HCT116 (cell line): ENCODE measurements at regions not wholly inside any gene's neighbourhood (a gene's known extent, or its start where the extent isn't known, plus 50 kb on each side); places are given as distances from the start of the nearest gene placed in this dataset.

ENCODE experiments used
- ATAC-seq: fragments of 200-7000 bp; cut with Tn5 transposase; 2 replicates; pipeline ENCODE4 v1.9.1; 2020; ENCODE audit warnings: mild to moderate bottlenecking, moderate library complexity
- BruUV-seq: library from RNA; stranded (reverse); fragments of 400-500 nt; replicated peaks from 2 replicates; lab custom pipeline; 2021; lab: Mats Ljungman, UMichigan
- CTCF ChIA-PET: fragments of 300-600 bp; sonication (Branson Sonifier 250); formaldehyde crosslinking; loops from one replicate; lab custom pipeline; 2021; ENCODE audit warnings: antibody characterized with exemption; lab: Charles Lee
- POLR2A ChIA-PET: fragments of 300-600, 350-600 bp; sonication (Branson Sonifier 250); formaldehyde crosslinking; loops from one replicate; lab custom pipeline; 2021; ENCODE audit warnings: antibody characterized with exemption; lab: Charles Lee
- RAD21 ChIA-PET, 2 experiments: fragments of 300-600 bp; sonication (Branson Sonifier 250); formaldehyde crosslinking; loops; one replicate each; lab custom pipeline; 2023; ENCODE audit warnings: low total read pairs in 2 of 2; ENCODE audit not compliant: uncharacterized antibody in 2 of 2, unreplicated experiment in 2 of 2, low non-redundant PET in 1 of 2; lab: Charles Lee
- DNase-seq: peaks from one replicate; pipeline ENCODE4 v3.0.0-alpha.2; 2010; ENCODE audit warnings: low read depth, low spot score
- H2AFZ ChIP-seq: fragments of 200-600 bp; shearing (Covaris generic), sonication (generic); 2 replicates; pipeline ENCODE4 v1.6.1; 2017; ENCODE audit warnings: low read depth, mixed run types, mixed read lengths, antibody characterized with exemption, low read length; ENCODE audit not compliant: poor library complexity, severe bottlenecking
- H3K27ac ChIP-seq: 2 replicates; pipeline ENCODE4 v1.5.1; 2012; ENCODE audit warnings: low read depth, low read length
- H3K27me3 ChIP-seq: fragments of 200-600 bp; sonication (generic); 2 replicates; pipeline ENCODE4 v1.6.1; 2016; ENCODE audit warnings: mixed run types, low read length, mixed read lengths; ENCODE audit not compliant: insufficient read depth
- H3K36me3 ChIP-seq, 2 experiments: fragments of 200-500 bp in 1 of 2; fragments of 200-600 bp in 1 of 2; sonication (Bioruptor generic) in 1 of 2; sonication (generic) in 1 of 2; 2 replicates each; pipeline versions ENCODE4 v1.5.1 to v1.6.1; 2014 to 2016; ENCODE audit warnings: low read length in 2 of 2, inconsistent platforms in 1 of 2, mixed read lengths in 1 of 2, mixed run types in 1 of 2; ENCODE audit not compliant: insufficient read depth in 2 of 2, control insufficient read depth in 1 of 2
- H3K4me1 ChIP-seq, 2 experiments: fragments of 200-600 bp in 1 of 2; sonication (generic) in 1 of 2; 2 replicates each; pipeline versions ENCODE4 v1.5.1 to v1.6.1; 2012 to 2017; ENCODE audit warnings: low read length in 2 of 2, inconsistent platforms in 1 of 2, mild to moderate bottlenecking in 1 of 2, mixed read lengths in 1 of 2, mixed run types in 1 of 2, moderate library complexity in 1 of 2; ENCODE audit not compliant: insufficient read depth in 2 of 2, control insufficient read depth in 1 of 2
- H3K4me2 ChIP-seq: fragments of 200-600 bp; sonication (generic); 2 replicates; pipeline ENCODE4 v1.6.1; 2017; ENCODE audit warnings: mixed run types, low read length, mixed read lengths
- H3K4me3 ChIP-seq, 2 experiments: fragments of 200-600 bp in 1 of 2; sonication (generic) in 1 of 2; replicated peaks in 1 of 2; 2 replicates each; pipeline ENCODE4 v1.5.1; 2011 to 2016; ENCODE audit warnings: low read length in 2 of 2, control low read depth in 1 of 2, low read depth in 1 of 2, mild to moderate bottlenecking in 1 of 2, mixed read lengths in 1 of 2, mixed run types in 1 of 2
- H3K79me2 ChIP-seq: fragments of 200-600 bp; sonication (generic); 2 replicates; pipeline ENCODE4 v1.6.1; 2017; ENCODE audit warnings: mild to moderate bottlenecking, mixed run types, low read length, moderate library complexity, mixed read lengths; ENCODE audit not compliant: insufficient read depth
- H3K9ac ChIP-seq: fragments of 200-600 bp; sonication (generic); 2 replicates; pipeline ENCODE4 v1.6.1; 2016; ENCODE audit warnings: low read length, mixed read lengths
- H3K9me2 ChIP-seq: fragments of 200-600 bp; sonication (generic), shearing (Covaris generic); 2 replicates; pipeline ENCODE4 v1.6.1; 2017; ENCODE audit warnings: mixed run types, mild to moderate bottlenecking, moderate library complexity; ENCODE audit not compliant: insufficient read depth
- H3K9me3 ChIP-seq, 2 experiments: fragments of 200-500 bp in 1 of 2; fragments of 200-600 bp in 1 of 2; sonication (Bioruptor generic) in 1 of 2; sonication (generic) in 1 of 2; 2 replicates each; pipeline ENCODE4 v1.6.1; 2014 to 2017; ENCODE audit warnings: low read length in 2 of 2, mixed read lengths in 2 of 2, inconsistent platforms in 1 of 2, low read depth in 1 of 2, mild to moderate bottlenecking in 1 of 2, mixed run types in 1 of 2, moderate library complexity in 1 of 2; ENCODE audit not compliant: control insufficient read depth in 1 of 2, insufficient read depth in 1 of 2
- H4K20me1 ChIP-seq: fragments of 200-600 bp; sonication (generic), shearing (Covaris generic); 2 replicates; pipeline ENCODE4 v1.6.1; 2017; ENCODE audit warnings: mixed run types, mild to moderate bottlenecking, moderate library complexity; ENCODE audit not compliant: insufficient read depth
- CEBPB ChIP-seq: IDR thresholded peaks from 2 replicates; pipeline ENCODE4 v1.6.1; 2012; ENCODE audit warnings: low read depth
- EGR1 ChIP-seq: IDR thresholded peaks from 2 replicates; pipeline ENCODE4 v1.6.1; 2012; ENCODE audit warnings: low read depth
- ELF1 ChIP-seq: IDR thresholded peaks from 2 replicates; pipeline ENCODE4 v1.6.1; 2012; ENCODE audit warnings: low read depth, borderline replicate concordance
- EZH2 ChIP-seq: fragments of 200-600 bp; sonication (generic); IDR thresholded peaks from 2 replicates; pipeline ENCODE4 v1.6.1; 2017; ENCODE audit warnings: antibody characterized with exemption, mixed run types
- JUND ChIP-seq: IDR thresholded peaks from 2 replicates; pipeline ENCODE4 v1.6.1; 2012
- MAX ChIP-seq: IDR thresholded peaks from 2 replicates; pipeline ENCODE4 v1.6.1; 2012
- POLR2A ChIP-seq: IDR thresholded peaks from 2 replicates; pipeline ENCODE4 v1.7.0; 2011; ENCODE audit warnings: borderline replicate concordance; ENCODE audit not compliant: insufficient read depth, insufficient read length; ENCODE audit errors: extremely low read depth
- RAD21 ChIP-seq: IDR thresholded peaks from 2 replicates; pipeline ENCODE4 v1.6.1; 2012; ENCODE audit warnings: low read depth, mild to moderate bottlenecking
- SIN3A ChIP-seq: IDR thresholded peaks from 2 replicates; pipeline ENCODE4 v1.6.1; 2012; ENCODE audit warnings: low read depth
- SRF ChIP-seq: IDR thresholded peaks from 2 replicates; pipeline ENCODE4 v1.6.1; 2012; ENCODE audit warnings: low read depth
- TCF7L2 ChIP-seq: IDR thresholded peaks from 2 replicates; pipeline ENCODE4 v1.7.0; 2011; ENCODE audit warnings: borderline replicate concordance, inconsistent platforms; ENCODE audit not compliant: insufficient read depth, insufficient read length; ENCODE audit errors: extremely low read depth
- ZBTB33 ChIP-seq: IDR thresholded peaks from 2 replicates; pipeline ENCODE4 v1.6.1; 2011; ENCODE audit warnings: mild to moderate bottlenecking, low read length, moderate library complexity; ENCODE audit not compliant: insufficient replicate concordance; ENCODE audit errors: extremely low read depth
- ZFX ChIP-seq: fragments of 450-650 bp; IDR thresholded peaks from 2 replicates; pipeline ENCODE4 v1.6.1; 2017
- ZNF274 ChIP-seq: fragments of 200-500 bp; sonication (Bioruptor generic); IDR thresholded peaks from 2 replicates; pipeline ENCODE4 v1.6.1; 2014; ENCODE audit warnings: mild to moderate bottlenecking, low read depth, low read length, inconsistent platforms
- intact Hi-C: fragments of 100-400 bp; cut with micrococcal nuclease; formaldehyde crosslinking; loops from 2 replicates; pipeline ENCODE4 v1.10.0; 2022
- TF ChIP-seq, protein P1 (sequence below): IDR thresholded peaks from 2 replicates; pipeline ENCODE4 v1.6.1; 2012
- TF ChIP-seq, protein P2 (sequence below), 3 experiments: fragments of 200-600 bp in 1 of 3; sonication (generic) in 1 of 3; IDR thresholded peaks in 2 of 3; conservative IDR thresholded peaks in 1 of 3; 2 replicates each; pipeline ENCODE4 v1.5.1; 2012 to 2017; ENCODE audit warnings: low read depth in 2 of 3, low read length in 2 of 3, antibody characterized with exemption in 1 of 3, borderline replicate concordance in 1 of 3, control low read depth in 1 of 3, mild to moderate bottlenecking in 1 of 3, mixed read lengths in 1 of 3, mixed run types in 1 of 3, moderate library complexity in 1 of 3; ENCODE audit not compliant: insufficient read depth in 1 of 3
- TF ChIP-seq, protein P3 (sequence below): IDR thresholded peaks from 2 replicates; pipeline ENCODE4 v1.6.1; 2012; ENCODE audit warnings: low read depth

DNA sequence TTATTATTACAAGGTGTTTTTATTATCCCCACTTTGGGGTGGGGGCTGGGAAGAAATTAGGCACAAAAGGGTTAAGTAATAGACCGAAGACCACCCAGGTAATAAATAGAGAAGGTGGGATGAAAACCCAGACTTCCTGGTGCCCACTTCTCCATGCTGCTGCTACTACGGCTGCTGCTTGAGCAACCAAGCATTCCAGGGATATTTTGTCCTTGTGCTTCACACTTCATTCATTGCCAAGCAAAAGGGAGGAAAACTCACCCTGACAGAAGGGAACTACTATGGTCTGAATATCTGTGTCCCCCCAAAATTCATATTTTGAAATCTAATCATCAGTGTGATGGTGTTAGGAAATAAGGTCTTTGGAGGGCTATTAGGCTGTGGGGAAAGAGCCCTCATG, 470.9 kb upstream of the API5 start:
- Histone ChIP-seq H3K27ac (no peak overlapping the region), H3K9me2 (no peaks in the 10 kb centered on the region), H3K4me3 (no peak overlapping the region), H2AFZ (no peak overlapping the region), H3K36me3 (no peaks in the 10 kb centered on the region), H3K4me2 (no peak overlapping the region), H3K27me3 (no peaks in the 10 kb centered on the region), H4K20me1 (no peaks in the 10 kb centered on the region), H3K79me2 (no peaks in the 10 kb centered on the region), H3K9ac (no peak overlapping the region), H3K4me1 (no peaks in the 10 kb centered on the region), H3K9me3 (peaks cover 4 to 18% of the 10 kb centered on the region in 2 experiments; a peak in 2 of 4 replicates)
- RAD21 ChIA-PET, result no interaction called here
- POLR2A ChIA-PET, result no interaction called here
- TF ChIP-seq JUND (no peak), ZFX (no peak), TCF7L2 (no peak), SRF (no peak), SIN3A (no peak), ZNF274 (no peak), MAX (no peak), EZH2 (no peak), ZBTB33 (no peak), POLR2A (no peak), EGR1 (no peak), ELF1 (no peak), RAD21 (no peak), CEBPB (no peak)
- TF ChIP-seq, protein P1, sequence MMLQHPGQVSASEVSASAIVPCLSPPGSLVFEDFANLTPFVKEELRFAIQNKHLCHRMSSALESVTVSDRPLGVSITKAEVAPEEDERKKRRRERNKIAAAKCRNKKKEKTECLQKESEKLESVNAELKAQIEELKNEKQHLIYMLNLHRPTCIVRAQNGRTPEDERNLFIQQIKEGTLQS, result no peak
- TF ChIP-seq, protein P2, sequence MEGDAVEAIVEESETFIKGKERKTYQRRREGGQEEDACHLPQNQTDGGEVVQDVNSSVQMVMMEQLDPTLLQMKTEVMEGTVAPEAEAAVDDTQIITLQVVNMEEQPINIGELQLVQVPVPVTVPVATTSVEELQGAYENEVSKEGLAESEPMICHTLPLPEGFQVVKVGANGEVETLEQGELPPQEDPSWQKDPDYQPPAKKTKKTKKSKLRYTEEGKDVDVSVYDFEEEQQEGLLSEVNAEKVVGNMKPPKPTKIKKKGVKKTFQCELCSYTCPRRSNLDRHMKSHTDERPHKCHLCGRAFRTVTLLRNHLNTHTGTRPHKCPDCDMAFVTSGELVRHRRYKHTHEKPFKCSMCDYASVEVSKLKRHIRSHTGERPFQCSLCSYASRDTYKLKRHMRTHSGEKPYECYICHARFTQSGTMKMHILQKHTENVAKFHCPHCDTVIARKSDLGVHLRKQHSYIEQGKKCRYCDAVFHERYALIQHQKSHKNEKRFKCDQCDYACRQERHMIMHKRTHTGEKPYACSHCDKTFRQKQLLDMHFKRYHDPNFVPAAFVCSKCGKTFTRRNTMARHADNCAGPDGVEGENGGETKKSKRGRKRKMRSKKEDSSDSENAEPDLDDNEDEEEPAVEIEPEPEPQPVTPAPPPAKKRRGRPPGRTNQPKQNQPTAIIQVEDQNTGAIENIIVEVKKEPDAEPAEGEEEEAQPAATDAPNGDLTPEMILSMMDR (IDR thresholded peaks at IDR 0.05 in 2 of 3, conservative IDR thresholded peaks at IDR 0.05 in 1 of 3; ENCODE audit: borderline replicate concordance in 1 of 3, insufficient read depth in 1 of 3, low read depth in 2 of 3, low read length in 2 of 3), result no peak
- TF ChIP-seq, protein P3, sequence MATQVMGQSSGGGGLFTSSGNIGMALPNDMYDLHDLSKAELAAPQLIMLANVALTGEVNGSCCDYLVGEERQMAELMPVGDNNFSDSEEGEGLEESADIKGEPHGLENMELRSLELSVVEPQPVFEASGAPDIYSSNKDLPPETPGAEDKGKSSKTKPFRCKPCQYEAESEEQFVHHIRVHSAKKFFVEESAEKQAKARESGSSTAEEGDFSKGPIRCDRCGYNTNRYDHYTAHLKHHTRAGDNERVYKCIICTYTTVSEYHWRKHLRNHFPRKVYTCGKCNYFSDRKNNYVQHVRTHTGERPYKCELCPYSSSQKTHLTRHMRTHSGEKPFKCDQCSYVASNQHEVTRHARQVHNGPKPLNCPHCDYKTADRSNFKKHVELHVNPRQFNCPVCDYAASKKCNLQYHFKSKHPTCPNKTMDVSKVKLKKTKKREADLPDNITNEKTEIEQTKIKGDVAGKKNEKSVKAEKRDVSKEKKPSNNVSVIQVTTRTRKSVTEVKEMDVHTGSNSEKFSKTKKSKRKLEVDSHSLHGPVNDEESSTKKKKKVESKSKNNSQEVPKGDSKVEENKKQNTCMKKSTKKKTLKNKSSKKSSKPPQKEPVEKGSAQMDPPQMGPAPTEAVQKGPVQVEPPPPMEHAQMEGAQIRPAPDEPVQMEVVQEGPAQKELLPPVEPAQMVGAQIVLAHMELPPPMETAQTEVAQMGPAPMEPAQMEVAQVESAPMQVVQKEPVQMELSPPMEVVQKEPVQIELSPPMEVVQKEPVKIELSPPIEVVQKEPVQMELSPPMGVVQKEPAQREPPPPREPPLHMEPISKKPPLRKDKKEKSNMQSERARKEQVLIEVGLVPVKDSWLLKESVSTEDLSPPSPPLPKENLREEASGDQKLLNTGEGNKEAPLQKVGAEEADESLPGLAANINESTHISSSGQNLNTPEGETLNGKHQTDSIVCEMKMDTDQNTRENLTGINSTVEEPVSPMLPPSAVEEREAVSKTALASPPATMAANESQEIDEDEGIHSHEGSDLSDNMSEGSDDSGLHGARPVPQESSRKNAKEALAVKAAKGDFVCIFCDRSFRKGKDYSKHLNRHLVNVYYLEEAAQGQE, result no peak
- BruUV-seq, result no TSS peak
- no peak for ATAC-seq
- DNase-seq, result no peak
- intact Hi-C loops, result no loop called here
- CTCF ChIA-PET, result no interaction called here
